H9 (cell line): ENCODE measurements at regions not wholly inside any gene's neighbourhood (a gene's known extent, or its start where the extent isn't known, plus 50 kb on each side); places are given as distances from the start of the nearest gene placed in this dataset.

ENCODE experiments used
- DNase-seq: peaks from one replicate; pipeline ENCODE4 v3.0.0-alpha.2; 2017
- H2AFZ ChIP-seq: one replicate; pipeline ENCODE4 v1.6.1; 2013; ENCODE audit warnings: mild to moderate bottlenecking, low read length, control low read depth, moderate library complexity
- H2AK5ac ChIP-seq: 2 replicates; pipeline ENCODE4 v1.6.1; 2013; ENCODE audit warnings: low read length, control low read depth, mixed read lengths; ENCODE audit not compliant: insufficient read length
- H2BK120ac ChIP-seq: one replicate; pipeline ENCODE4 v1.6.1; 2013; ENCODE audit warnings: low read depth, mild to moderate bottlenecking, low read length, control low read depth, inconsistent platforms; ENCODE audit not compliant: poor library complexity, severe bottlenecking
- H2BK12ac ChIP-seq: 2 replicates; pipeline ENCODE4 v1.6.1; 2013; ENCODE audit warnings: low read length, control low read depth, mixed read lengths, low read depth; ENCODE audit not compliant: insufficient read length
- H2BK15ac ChIP-seq: 2 replicates; pipeline ENCODE4 v1.6.1; 2013; ENCODE audit warnings: low read depth, low read length, control low read depth
- H2BK20ac ChIP-seq: one replicate; pipeline ENCODE4 v1.6.1; 2013; ENCODE audit warnings: low read depth, mild to moderate bottlenecking, low read length, control low read depth, inconsistent platforms; ENCODE audit not compliant: poor library complexity, severe bottlenecking
- H2BK5ac ChIP-seq: 2 replicates; pipeline ENCODE4 v1.6.1; 2013; ENCODE audit warnings: low read length, control low read depth, mixed read lengths; ENCODE audit not compliant: insufficient read length
- H3K14ac ChIP-seq: 2 replicates; pipeline ENCODE4 v1.6.1; 2013; ENCODE audit warnings: low read length, control low read depth; ENCODE audit not compliant: insufficient read depth
- H3K18ac ChIP-seq: 2 replicates; pipeline ENCODE4 v1.6.1; 2013; ENCODE audit warnings: low read depth, mild to moderate bottlenecking, mixed read lengths, low read length, control low read depth; ENCODE audit not compliant: insufficient read length
- H3K23ac ChIP-seq: 2 replicates; pipeline ENCODE4 v1.6.1; 2013; ENCODE audit warnings: low read length, control low read depth, mixed read lengths, low read depth; ENCODE audit not compliant: insufficient read length
- H3K23me2 ChIP-seq: 2 replicates; pipeline ENCODE4 v1.6.1; 2013; ENCODE audit warnings: low read depth, mild to moderate bottlenecking, mixed read lengths, low read length, control low read depth; ENCODE audit not compliant: insufficient read length, poor library complexity, severe bottlenecking
- H3K27ac ChIP-seq: 2 replicates; pipeline ENCODE4 v1.5.1; 2013; ENCODE audit warnings: low read length, control low read depth, mixed read lengths, low read depth; ENCODE audit not compliant: insufficient read length
- H3K27me3 ChIP-seq: 2 replicates; pipeline ENCODE4 v1.6.1; 2013; ENCODE audit warnings: low read length, control low read depth, inconsistent platforms; ENCODE audit not compliant: insufficient read depth
- H3K4ac ChIP-seq: 2 replicates; pipeline ENCODE4 v1.6.1; 2013; ENCODE audit warnings: low read depth, mild to moderate bottlenecking, control low read depth, inconsistent platforms, low read length, moderate library complexity
- H3K4me1 ChIP-seq: 2 replicates; pipeline ENCODE4 v1.6.1; 2013; ENCODE audit warnings: low read length, control low read depth, inconsistent platforms; ENCODE audit not compliant: insufficient read depth
- H3K4me2 ChIP-seq: 2 replicates; pipeline ENCODE4 v1.6.1; 2013; ENCODE audit warnings: low read length, control low read depth, mixed read lengths; ENCODE audit not compliant: insufficient read length, insufficient read depth
- H3K56ac ChIP-seq: 2 replicates; pipeline ENCODE4 v1.6.1; 2013; ENCODE audit warnings: low read depth, mild to moderate bottlenecking, mixed read lengths, low read length, control low read depth; ENCODE audit not compliant: insufficient read length
- H3K79me1 ChIP-seq: 2 replicates; pipeline ENCODE4 v1.6.1; 2013; ENCODE audit warnings: low read depth, mild to moderate bottlenecking, moderate library complexity, low read length, control low read depth, inconsistent platforms; ENCODE audit not compliant: insufficient read depth, poor library complexity, severe bottlenecking
- H3K79me2 ChIP-seq: 2 replicates; pipeline ENCODE4 v1.6.1; 2013; ENCODE audit warnings: low read length, control low read depth, inconsistent platforms; ENCODE audit not compliant: insufficient read depth
- H3K9ac ChIP-seq: 2 replicates; pipeline ENCODE4 v1.6.1; 2013; ENCODE audit warnings: low read length, control low read depth, mixed read lengths; ENCODE audit not compliant: insufficient read length; ENCODE audit errors: extremely low read depth
- H3K9me3 ChIP-seq: one replicate; pipeline ENCODE4 v1.6.1; 2013; ENCODE audit warnings: low read depth, low read length, inconsistent platforms; ENCODE audit not compliant: control insufficient read depth
- H3T11ph ChIP-seq: one replicate; pipeline ENCODE4 v1.6.1; 2013; ENCODE audit warnings: mild to moderate bottlenecking, low read length, control low read depth, inconsistent platforms
- H4K20me1 ChIP-seq: one replicate; pipeline ENCODE4 v1.6.1; 2013; ENCODE audit not compliant: control insufficient read depth, insufficient read length, insufficient read depth
- H4K5ac ChIP-seq: 2 replicates; pipeline ENCODE4 v1.6.1; 2013; ENCODE audit warnings: low read depth, mild to moderate bottlenecking, mixed read lengths, low read length, control low read depth; ENCODE audit not compliant: insufficient read length
- H4K8ac ChIP-seq: replicated peaks from 2 replicates; pipeline ENCODE4 v1.6.1; 2013; ENCODE audit warnings: low read length, control low read depth, mixed read lengths, low read depth; ENCODE audit not compliant: insufficient read length
- H4K91ac ChIP-seq: 2 replicates; pipeline ENCODE4 v1.6.1; 2013; ENCODE audit warnings: low read depth, mild to moderate bottlenecking, moderate library complexity, mixed read lengths, low read length, control low read depth; ENCODE audit not compliant: insufficient read length
- H3K27ac Mint-ChIP-seq, 3 experiments: 2 replicates in 2 of 3; 3 replicates in 1 of 3; pipeline ENCODE4 v1.8.0; 2020 to 2021; ENCODE audit warnings: mixed read lengths in 3 of 3, mild to moderate bottlenecking in 1 of 3, moderate library complexity in 1 of 3
- H3K27me3 Mint-ChIP-seq: 2 replicates; pipeline ENCODE4 v1.8.0; 2021; ENCODE audit warnings: low read depth, mild to moderate bottlenecking, moderate library complexity, mixed read lengths
- H3K36me3 Mint-ChIP-seq, 3 experiments: 2 replicates in 2 of 3; 3 replicates in 1 of 3; pipeline ENCODE4 v1.8.0; 2020 to 2021; ENCODE audit warnings: low read depth in 3 of 3, mixed read lengths in 3 of 3; ENCODE audit not compliant: insufficient read depth in 1 of 3
- H3K4me1 Mint-ChIP-seq, 2 experiments: 2 replicates each; pipeline ENCODE4 v1.8.0; 2020; ENCODE audit warnings: mixed read lengths in 2 of 2
- H3K4me3 Mint-ChIP-seq, 2 experiments: 2 replicates in 1 of 2; 3 replicates in 1 of 2; pipeline ENCODE4 v1.8.0; 2020 to 2021; ENCODE audit warnings: mild to moderate bottlenecking in 2 of 2, mixed read lengths in 2 of 2, moderate library complexity in 1 of 2
- H3K9me3 Mint-ChIP-seq, 2 experiments: 2 replicates in 1 of 2; 3 replicates in 1 of 2; pipeline ENCODE4 v1.8.0; 2020; ENCODE audit warnings: mild to moderate bottlenecking in 2 of 2, mixed read lengths in 2 of 2, moderate library complexity in 1 of 2
- CTCF ChIP-seq: fragments of 200-600 bp; sonication (generic); conservative IDR thresholded peaks from 3 replicates; pipeline ENCODE4 v1.8.0; 2021; ENCODE audit warnings: antibody characterized with exemption, mild to moderate bottlenecking
- WGBS: extraction: QIAGEN DNeasy Blood & Tissue Kit; methylation state at CpG from one replicate; pipeline ENCODE4 v1.1.7; 2013; ENCODE audit warnings: missing lambda C conversion rate, low lambda C conversion rate, mixed read lengths; ENCODE audit not compliant: insufficient read length; ENCODE audit errors: extremely low coverage; 5-methylcytosine and 5-hydroxymethylcytosine counted together

GRCh38 chr2:195317550-195317949, 339.5 kb upstream of the SLC39A10 start:
- no CpG with 5 or more reads among the region's 3 CpGs for WGBS
- Histone ChIP-seq H3K9ac (no peak overlapping the region), H3K79me2 (no peaks in the 10 kb centered on the region), H3K4me2 (no peak overlapping the region), H3K14ac (no peak overlapping the region), H3K4ac (no peak overlapping the region), H4K8ac (no peak overlapping the region), H3K27me3 (no peaks in the 10 kb centered on the region), H2BK15ac (no peak overlapping the region), H3T11ph (no peak overlapping the region), H3K4me1 (no peaks in the 10 kb centered on the region), H4K20me1 (no peaks in the 10 kb centered on the region), H2BK12ac (no peak overlapping the region), H2BK5ac (no peak overlapping the region), H2BK120ac (no peak overlapping the region), H3K9me3 (no peaks in the 10 kb centered on the region), H3K23me2 (no peaks in the 10 kb centered on the region), H4K5ac (no peak overlapping the region), H2AK5ac (no peak overlapping the region), H2BK20ac (no peak overlapping the region), H3K56ac (no peak overlapping the region), H4K91ac (no peak overlapping the region), H3K27ac (no peak overlapping the region), H3K79me1 (no peaks in the 10 kb centered on the region), H3K18ac (no peak overlapping the region), H3K23ac (no peak overlapping the region), H2AFZ (no peak overlapping the region)
- no peaks in the 10 kb centered on the region for H3K9me3 Mint-ChIP-seq
- no peaks in the 10 kb centered on the region for H3K4me1 Mint-ChIP-seq
- DNase-seq, result no peak
- H3K27ac Mint-ChIP-seq, result no peak overlapping the region
- no peak for TF ChIP-seq CTCF
- no peak overlapping the region for H3K4me3 Mint-ChIP-seq
- no peaks in the 10 kb centered on the region for H3K36me3 Mint-ChIP-seq
- no peaks in the 10 kb centered on the region for H3K27me3 Mint-ChIP-seq
